ENCODE measurements at regions not wholly inside any gene's neighbourhood (a gene's known extent, or its start where the extent isn't known, plus 50 kb on each side); places are given as distances from the start of the nearest gene placed in this dataset.

GRCh38 chr3:107986505-107986904 lies 104.3 kb downstream of the CD47 start:
- no peak overlapping the region for H3K27ac Mint-ChIP-seq (ENCODE audit: unreplicated experiment)
- Histone ChIP-seq H3K27me3 (replicated peaks; ENCODE audit: control insufficient read depth, insufficient read depth, low read length) (no peaks in the 10 kb centered on the region), H3K36me3 (ENCODE audit: control insufficient read depth, insufficient read depth, low read length) (no peaks in the 10 kb centered on the region), H3K9me3 (no peaks in the 10 kb centered on the region), H3K4me3 (ENCODE audit: low read depth, low read length) (no peak overlapping the region), H3K4me1 (peaks cover 7% of the 10 kb centered on the region)
- CTCF ChIA-PET = no interaction called here
- TF ChIP-seq CTCF (IDR thresholded peaks at IDR 0.05; ENCODE audit: insufficient read depth in 1 of 2, low read depth in 1 of 2, low read length in 1 of 2, severe bottlenecking in 1 of 2, unreplicated experiment in 1 of 2) = no peak
- intact Hi-C loops (cut with micrococcal nuclease; ENCODE audit: unreplicated experiment) = no loop called here
- no peaks in the 10 kb centered on the region for H3K27me3 Mint-ChIP-seq (ENCODE audit: insufficient read depth, unreplicated experiment)
- BruUV-seq (replicated peaks) = no TSS peak
- no peaks in the 10 kb centered on the region for H3K9me3 Mint-ChIP-seq (ENCODE audit: unreplicated experiment)
- H3K36me3 Mint-ChIP-seq (ENCODE audit: insufficient read depth, unreplicated experiment) = no peaks in the 10 kb centered on the region
- peaks cover 6% of the 10 kb centered on the region for H3K4me1 Mint-ChIP-seq (ENCODE audit: low read depth, unreplicated experiment)
- H3K4me3 Mint-ChIP-seq (ENCODE audit: unreplicated experiment) = no peak overlapping the region
- POLR2A ChIA-PET = no interaction called here
- no peak for DNase-seq

GRCh38 chr3:107985496-107985895 lies 105.3 kb downstream of the CD47 start:
- no TSS peak for BruUV-seq (replicated peaks)
- Mint-ChIP-seq H3K9me3 (ENCODE audit: unreplicated experiment) (no peaks in the 10 kb centered on the region), H3K4me3 (ENCODE audit: unreplicated experiment) (no peak overlapping the region), H3K27ac (ENCODE audit: unreplicated experiment) (no peak overlapping the region), H3K4me1 (ENCODE audit: low read depth, unreplicated experiment) (peaks cover 6% of the 10 kb centered on the region), H3K27me3 (ENCODE audit: insufficient read depth, unreplicated experiment) (no peaks in the 10 kb centered on the region), H3K36me3 (ENCODE audit: insufficient read depth, unreplicated experiment) (no peaks in the 10 kb centered on the region)
- intact Hi-C loops (cut with micrococcal nuclease; ENCODE audit: unreplicated experiment) = no loop called here
- Histone ChIP-seq H3K36me3 (ENCODE audit: control insufficient read depth, insufficient read depth, low read length) (no peaks in the 10 kb centered on the region), H3K27me3 (replicated peaks; ENCODE audit: control insufficient read depth, insufficient read depth, low read length) (no peaks in the 10 kb centered on the region), H3K4me1 (peaks cover 9% of the 10 kb centered on the region), H3K4me3 (ENCODE audit: low read depth, low read length) (no peak overlapping the region), H3K9me3 (no peaks in the 10 kb centered on the region)
- ChIA-PET CTCF (no interaction called here), POLR2A (no interaction called here)
- DNase-seq = no peak
- TF ChIP-seq CTCF (IDR thresholded peaks at IDR 0.05; ENCODE audit: insufficient read depth in 1 of 2, low read depth in 1 of 2, low read length in 1 of 2, severe bottlenecking in 1 of 2, unreplicated experiment in 1 of 2) = no peak

- no peaks in the 10 kb centered on the region for H3K27me3 Mint-ChIP-seq (ENCODE audit: insufficient read depth, unreplicated experiment)
- H3K36me3 Mint-ChIP-seq (ENCODE audit: insufficient read depth, unreplicated experiment) = no peaks in the 10 kb centered on the region
- TF ChIP-seq CTCF (IDR thresholded peaks at IDR 0.05; ENCODE audit: insufficient read depth in 1 of 2, low read depth in 1 of 2, low read length in 1 of 2, severe bottlenecking in 1 of 2, unreplicated experiment in 1 of 2) = no peak
- ChIA-PET CTCF (no interaction called here), POLR2A (no interaction called here)
- no peaks in the 10 kb centered on the region for H3K27me3 ChIP-seq (replicated peaks; ENCODE audit: control insufficient read depth, insufficient read depth, low read length)
- H3K36me3 ChIP-seq (ENCODE audit: control insufficient read depth, insufficient read depth, low read length) = no peaks in the 10 kb centered on the region
- H3K4me3 Mint-ChIP-seq (ENCODE audit: unreplicated experiment) = no peak overlapping the region
- no peaks in the 10 kb centered on the region for H3K9me3 ChIP-seq
- no peak overlapping the region for H3K27ac Mint-ChIP-seq (ENCODE audit: unreplicated experiment)
- intact Hi-C loops (cut with micrococcal nuclease; ENCODE audit: unreplicated experiment) = no loop called here
- no peak for DNase-seq
- BruUV-seq (replicated peaks) = no TSS peak
- no peaks in the 10 kb centered on the region for H3K9me3 Mint-ChIP-seq (ENCODE audit: unreplicated experiment)
- peaks cover 9% of the 10 kb centered on the region for H3K4me1 ChIP-seq
- peaks cover 6% of the 10 kb centered on the region for H3K4me1 Mint-ChIP-seq (ENCODE audit: low read depth, unreplicated experiment)
- H3K4me3 ChIP-seq (ENCODE audit: low read depth, low read length) = no peak overlapping the region
Observed at GRCh38 chr3:107983247-107983646, 107.6 kb downstream of the CD47 start.
